ENCODE measurements at regions not wholly inside any gene's neighbourhood (a gene's known extent, or its start where the extent isn't known, plus 50 kb on each side); places are given as distances from the start of the nearest gene placed in this dataset.

GRCh38 chr2:65868177-65868576 is 435.8 kb upstream of the SPRED2 start:
- H3K9ac ChIP-seq (ENCODE audit: insufficient read depth, low read length, poor library complexity, severe bottlenecking) = no peak overlapping the region
- no peak for DNase-seq
- H3K9me3 ChIP-seq (replicated peaks in 1 of 2; ENCODE audit: control insufficient read depth in 1 of 2, insufficient read depth in 1 of 2, low read length in 2 of 2) = no peaks in the 10 kb centered on the region
- TF ChIP-seq CTCF (IDR thresholded peaks at IDR 0.05) = no peak
- H3K27me3 ChIP-seq (ENCODE audit: control insufficient read depth in 2 of 2, insufficient read depth in 2 of 2, low read length in 2 of 2) = no peaks in the 10 kb centered on the region
- intact Hi-C loops (cut with micrococcal nuclease) = no loop called here
- no peak overlapping the region for H3K4me3 ChIP-seq (replicated peaks in 1 of 3; ENCODE audit: low read depth in 2 of 3, low read length in 3 of 3)
- no peak overlapping the region for H3K27ac ChIP-seq (ENCODE audit: low read depth in 1 of 2, low read length in 2 of 2)
- Mint-ChIP-seq H3K9me3 (peaks cover 0 to 2% (median 0%) of the 10 kb centered on the region in 7 donors), H3K27ac (no peak overlapping the region), H3K36me3 (no peaks in the 10 kb centered on the region), H3K27me3 (ENCODE audit: low read depth in 3 of 3) (peaks cover under 1 to 8% (median 4%) of the 10 kb centered on the region in 3 donors), H3K4me3 (no peak overlapping the region), H3K4me1 (no peaks in the 10 kb centered on the region)
- no peaks in the 10 kb centered on the region for H3K79me2 ChIP-seq (ENCODE audit: insufficient read depth, low read length)
- H2AFZ ChIP-seq (ENCODE audit: insufficient read depth, low read depth, low read length, poor library complexity, severe bottlenecking) = no peak overlapping the region
- no peaks in the 10 kb centered on the region for H4K20me1 ChIP-seq (ENCODE audit: insufficient read depth, low read length)
- H3K4me1 ChIP-seq (ENCODE audit: control insufficient read depth in 1 of 2, insufficient read depth in 2 of 2, low read length in 2 of 2) = no peaks in the 10 kb centered on the region
- H3K36me3 ChIP-seq (replicated peaks in 1 of 2; ENCODE audit: control insufficient read depth in 1 of 2, insufficient read depth in 2 of 2, low read length in 2 of 2) = no peaks in the 10 kb centered on the region
- no peak overlapping the region for H3K4me2 ChIP-seq (replicated peaks; ENCODE audit: extremely low read depth, low read length, poor library complexity, severe bottlenecking)
- WGBS (ENCODE audit: insufficient coverage) = 80% methylated on average over 1 of the region's 5 CpGs

GRCh38 chr2:65867446-65867845 is 435.0 kb upstream of the SPRED2 start:
- H3K36me3 Mint-ChIP-seq = no peaks in the 10 kb centered on the region
- no CpG with 5 or more reads among the region's 4 CpGs for WGBS (ENCODE audit: insufficient coverage)

More at GRCh38 chr2:65867446-65867845, 435.0 kb upstream of the SPRED2 start:
- H3K4me3 ChIP-seq (replicated peaks in 1 of 3; ENCODE audit: low read depth in 2 of 3, low read length in 3 of 3) = no peak overlapping the region
- peaks cover 2 to 8% (median 4%) of the 10 kb centered on the region in 3 donors for H3K27me3 Mint-ChIP-seq (ENCODE audit: low read depth in 3 of 3)
- no peak overlapping the region for H3K4me2 ChIP-seq (replicated peaks; ENCODE audit: extremely low read depth, low read length, poor library complexity, severe bottlenecking)
- H3K4me3 Mint-ChIP-seq = no peak overlapping the region
- no peak overlapping the region for H2AFZ ChIP-seq (ENCODE audit: insufficient read depth, low read depth, low read length, poor library complexity, severe bottlenecking)
- H3K4me1 ChIP-seq (ENCODE audit: control insufficient read depth in 1 of 2, insufficient read depth in 2 of 2, low read length in 2 of 2) = no peaks in the 10 kb centered on the region
- H3K79me2 ChIP-seq (ENCODE audit: insufficient read depth, low read length) = no peaks in the 10 kb centered on the region
- peaks cover 0 to 2% (median 0%) of the 10 kb centered on the region in 7 donors for H3K9me3 Mint-ChIP-seq
- no peaks in the 10 kb centered on the region for H4K20me1 ChIP-seq (ENCODE audit: insufficient read depth, low read length)
- no peaks in the 10 kb centered on the region for H3K27me3 ChIP-seq (ENCODE audit: control insufficient read depth in 2 of 2, insufficient read depth in 2 of 2, low read length in 2 of 2)
- H3K9me3 ChIP-seq (replicated peaks in 1 of 2; ENCODE audit: control insufficient read depth in 1 of 2, insufficient read depth in 1 of 2, low read length in 2 of 2) = no peaks in the 10 kb centered on the region
- H3K9ac ChIP-seq (ENCODE audit: insufficient read depth, low read length, poor library complexity, severe bottlenecking) = no peak overlapping the region
- no peak for TF ChIP-seq CTCF (IDR thresholded peaks at IDR 0.05)
- H3K27ac ChIP-seq (ENCODE audit: low read depth in 1 of 2, low read length in 2 of 2) = no peak overlapping the region
- intact Hi-C loops (cut with micrococcal nuclease) = no loop called here
- no peaks in the 10 kb centered on the region for H3K4me1 Mint-ChIP-seq
- no peaks in the 10 kb centered on the region for H3K36me3 ChIP-seq (replicated peaks in 1 of 2; ENCODE audit: control insufficient read depth in 1 of 2, insufficient read depth in 2 of 2, low read length in 2 of 2)
- DNase-seq = no peak
- no peak overlapping the region for H3K27ac Mint-ChIP-seq

Measured in CD14-positive monocyte (primary cell).